Fibroblast of lung (primary cell): ENCODE measurements at regions not wholly inside any gene's neighbourhood (a gene's known extent, or its start where the extent isn't known, plus 50 kb on each side); places are given as distances from the start of the nearest gene placed in this dataset.

Experiments used
- DNase-seq, 2 donors: peaks; one replicate each; pipeline versions ENCODE4 v3.0.0 to v3.0.0-alpha.2; 2010; ENCODE audit warnings: low read depth in 2 of 2
- H2AFZ ChIP-seq: 2 replicates; pipeline ENCODE4 v1.5.1; 2012; ENCODE audit warnings: low read length, control low read depth, inconsistent platforms
- H3K27ac ChIP-seq: 2 replicates; pipeline ENCODE4 v1.5.1; 2011; ENCODE audit warnings: low read length, control low read depth; ENCODE audit not compliant: insufficient read depth
- H3K27me3 ChIP-seq: 2 replicates; pipeline ENCODE4 v1.5.1; 2011; ENCODE audit warnings: mild to moderate bottlenecking, low read length; ENCODE audit not compliant: control insufficient read depth, insufficient read depth
- H3K36me3 ChIP-seq: 2 replicates; pipeline ENCODE4 v1.5.1; 2011; ENCODE audit warnings: low read length; ENCODE audit not compliant: control insufficient read depth, insufficient read depth
- H3K4me1 ChIP-seq: 2 replicates; pipeline ENCODE4 v1.5.1; 2011; ENCODE audit warnings: low read length; ENCODE audit not compliant: control insufficient read depth, insufficient read depth; ENCODE audit errors: extremely low read depth
- H3K4me2 ChIP-seq: 2 replicates; pipeline ENCODE4 v1.5.1; 2011; ENCODE audit warnings: low read length, control low read depth; ENCODE audit not compliant: insufficient read depth; ENCODE audit errors: extremely low read depth
- H3K4me3 ChIP-seq, 4 experiments: fragments of 200-600 bp in 1 of 4; sonication (generic) in 1 of 4; replicated peaks in 1 of 4; 2 replicates each; pipeline ENCODE4 v1.5.1; 2011 to 2016; ENCODE audit warnings: low read length in 4 of 4, low read depth in 3 of 4, mild to moderate bottlenecking in 3 of 4, control low read depth in 2 of 4, inconsistent platforms in 1 of 4, mixed read lengths in 1 of 4; ENCODE audit not compliant: insufficient read depth in 1 of 4; ENCODE audit errors: control extremely low read depth in 1 of 4
- H3K79me2 ChIP-seq: 2 replicates; pipeline ENCODE4 v1.5.1; 2012; ENCODE audit warnings: mild to moderate bottlenecking, low read length, inconsistent platforms; ENCODE audit not compliant: control insufficient read depth, insufficient read depth
- H3K9ac ChIP-seq: 2 replicates; pipeline ENCODE4 v1.5.1; 2011; ENCODE audit warnings: mild to moderate bottlenecking, low read length, control low read depth; ENCODE audit not compliant: insufficient read depth
- H3K9me3 ChIP-seq: 2 replicates; pipeline ENCODE4 v1.5.1; 2012; ENCODE audit warnings: low read depth, low read length; ENCODE audit not compliant: control insufficient read depth, insufficient read depth
- H4K20me1 ChIP-seq: 2 replicates; pipeline ENCODE4 v1.5.1; 2011; ENCODE audit warnings: low read length; ENCODE audit not compliant: control insufficient read depth, insufficient read depth; ENCODE audit errors: extremely low read depth
- CTCF ChIP-seq, 2 donors: IDR thresholded peaks in 1 of 2; conservative IDR thresholded peaks in 1 of 2; 1 replicate in 1 of 2; 2 replicates in 1 of 2; pipeline ENCODE4 v1.5.1; 2011 to 2012; ENCODE audit warnings: low read length in 2 of 2, control low read depth in 1 of 2, inconsistent platforms in 1 of 2, low read depth in 1 of 2, mild to moderate bottlenecking in 1 of 2
- EZH2 ChIP-seq: IDR thresholded peaks from 2 replicates; pipeline ENCODE4 v1.5.1; 2012; ENCODE audit warnings: low read length, control low read depth, mild to moderate bottlenecking; ENCODE audit errors: missing control alignments

- H3K79me2 ChIP-seq: no peaks in the 10 kb centered on the region
- H3K9ac ChIP-seq: no peak overlapping the region
- H3K4me1 ChIP-seq: no peaks in the 10 kb centered on the region
- H3K36me3 ChIP-seq: no peaks in the 10 kb centered on the region
- no peak overlapping the region for H3K4me2 ChIP-seq
- H4K20me1 ChIP-seq: no peaks in the 10 kb centered on the region
- H2AFZ ChIP-seq: no peak overlapping the region
- H3K27me3 ChIP-seq: no peaks in the 10 kb centered on the region
- no peaks in the 10 kb centered on the region for H3K9me3 ChIP-seq
- no peak overlapping the region for H3K4me3 ChIP-seq
- TF ChIP-seq EZH2 (no peak), CTCF (conservative IDR thresholded peaks at IDR 0.05 in 1 of 2, IDR thresholded peaks at IDR 0.05 in 1 of 2; ENCODE audit: low read depth in 1 of 2, low read length in 2 of 2) (no peak)
- DNase-seq: no peak
- no peak overlapping the region for H3K27ac ChIP-seq
These were observed 1468.9 kb upstream of the GBE1 start for GRCh38 chr3:83230376-83230775.

GRCh38 chr3:83226751-83227150 is 1465.3 kb upstream of the GBE1 start:
- TF ChIP-seq EZH2: no peak
- no peak for TF ChIP-seq CTCF (conservative IDR thresholded peaks at IDR 0.05 in 1 of 2, IDR thresholded peaks at IDR 0.05 in 1 of 2; ENCODE audit: low read depth in 1 of 2, low read length in 2 of 2)
- H4K20me1 ChIP-seq: no peaks in the 10 kb centered on the region

GRCh38 chr3:83224101-83224868 is 1462.8 kb upstream of the GBE1 start:
- H3K4me2 ChIP-seq: no peak overlapping the region
- no peak overlapping the region for H3K27ac ChIP-seq
- H3K27me3 ChIP-seq: no peaks in the 10 kb centered on the region
- no peaks in the 10 kb centered on the region for H4K20me1 ChIP-seq
- peak; percentile 20 to 85 for DNase-seq
- H3K9ac ChIP-seq: no peak overlapping the region
- no peaks in the 10 kb centered on the region for H3K36me3 ChIP-seq
- H2AFZ ChIP-seq: no peak overlapping the region
- no peaks in the 10 kb centered on the region for H3K4me1 ChIP-seq
- no peaks in the 10 kb centered on the region for H3K9me3 ChIP-seq
- TF ChIP-seq EZH2 (no peak), CTCF (conservative IDR thresholded peaks at IDR 0.05 in 1 of 2, IDR thresholded peaks at IDR 0.05 in 1 of 2; ENCODE audit: low read depth in 1 of 2, low read length in 2 of 2) (no peak)
- no peaks in the 10 kb centered on the region for H3K79me2 ChIP-seq
- no peak overlapping the region for H3K4me3 ChIP-seq

More at GRCh38 chr3:83226751-83227150, 1465.3 kb upstream of the GBE1 start:
- H3K79me2 ChIP-seq: no peaks in the 10 kb centered on the region
- no peaks in the 10 kb centered on the region for H3K36me3 ChIP-seq
- DNase-seq: peak in 1 of 2 donors; percentile 63
- H3K4me2 ChIP-seq: no peak overlapping the region
- H3K9ac ChIP-seq: no peak overlapping the region
- no peak overlapping the region for H2AFZ ChIP-seq
- no peaks in the 10 kb centered on the region for H3K4me1 ChIP-seq
- H3K4me3 ChIP-seq: no peak overlapping the region
- H3K9me3 ChIP-seq: no peaks in the 10 kb centered on the region
- no peak overlapping the region for H3K27ac ChIP-seq
- no peaks in the 10 kb centered on the region for H3K27me3 ChIP-seq
